GM12878 (cell line): ENCODE measurements at regions not wholly inside any gene's neighbourhood (a gene's known extent, or its start where the extent isn't known, plus 50 kb on each side); places are given as distances from the start of the nearest gene placed in this dataset.

ENCODE experiments used
- ATAC-seq: fragments of 200-7000 bp; cut with Tn5 transposase; 3 replicates; pipeline ENCODE4 v1.9.1; 2020; ENCODE audit warnings: mild to moderate bottlenecking, moderate library complexity
- BruUV-seq: library from RNA; stranded (reverse); fragments of 400-500 nt; replicated peaks from 2 replicates; lab custom pipeline; 2021; lab: Mats Ljungman, UMichigan
- CTCF ChIA-PET: fragments of 300-600 bp; sonication (Branson Sonifier 250); formaldehyde crosslinking; extraction: SDS; loops from one replicate; lab custom pipeline; 2021; ENCODE audit warnings: inconsistent platforms; lab: Yijun Ruan, JAX
- POLR2A ChIA-PET: fragments of 350-600 bp; formaldehyde crosslinking; extraction: SDS; loops from one replicate; lab custom pipeline; 2021; ENCODE audit warnings: inconsistent platforms; lab: Charles Lee
- RAD21 ChIA-PET: fragments of 300-600 bp; sonication (Branson Sonifier 250); formaldehyde crosslinking; loops from one replicate; lab custom pipeline; 2023; ENCODE audit warnings: antibody characterized with exemption; ENCODE audit not compliant: unreplicated experiment; lab: Charles Lee
- SMC1A ChIA-PET: fragments of 300-600 bp; sonication (Branson Sonifier 250); formaldehyde crosslinking; loops from one replicate; lab custom pipeline; 2023; ENCODE audit not compliant: unreplicated experiment, uncharacterized antibody; lab: Charles Lee
- DNase-seq: peaks from one replicate; pipeline ENCODE4 v3.0.0-alpha.2; 2011; ENCODE audit warnings: low read depth, low spot score
- FAIRE-seq: peaks from 3 replicates; lab custom pipeline; 2011; peaks lifted over from hg19 to GRCh38; lab: Jason Lieb, UNC
- H2AFZ ChIP-seq: 2 replicates; pipeline ENCODE4 v1.6.0; 2011; ENCODE audit warnings: low read depth, low read length, control low read depth; ENCODE audit not compliant: control insufficient read depth
- H3K27ac ChIP-seq: 2 replicates; pipeline ENCODE4 v1.5.1; 2011; ENCODE audit warnings: control low read depth; ENCODE audit not compliant: control insufficient read depth, insufficient read depth
- H3K27me3 ChIP-seq, 2 experiments: replicated peaks in 1 of 2; 2 replicates each; pipeline versions ENCODE4 v1.6.0 to v1.6.1; 2011; ENCODE audit warnings: low read length in 1 of 2; ENCODE audit not compliant: control insufficient read depth in 2 of 2, insufficient read depth in 2 of 2
- H3K36me3 ChIP-seq, 2 experiments: 2 replicates each; pipeline ENCODE4 v1.5.1; 2011; ENCODE audit warnings: low read length in 1 of 2; ENCODE audit not compliant: control insufficient read depth in 2 of 2, insufficient read depth in 2 of 2
- H3K4me1 ChIP-seq: 2 replicates; pipeline ENCODE4 v1.6.1; 2011; ENCODE audit warnings: mild to moderate bottlenecking, low read length, moderate library complexity, mixed read lengths; ENCODE audit not compliant: control insufficient read depth, insufficient read depth
- H3K4me2 ChIP-seq: 2 replicates; pipeline ENCODE4 v1.6.0; 2011; ENCODE audit warnings: control low read depth; ENCODE audit not compliant: control insufficient read depth, insufficient read depth
- H3K4me3 ChIP-seq: fragments of 200-600 bp; sonication (generic); 2 replicates; pipeline ENCODE4 v1.5.1; 2016
- H3K79me2 ChIP-seq: 2 replicates; pipeline ENCODE4 v1.6.0; 2011; ENCODE audit warnings: low read length; ENCODE audit not compliant: control insufficient read depth, insufficient read depth
- H3K9ac ChIP-seq: 2 replicates; pipeline ENCODE4 v1.8.0; 2011; ENCODE audit warnings: low read length, control low read depth, mixed read lengths; ENCODE audit not compliant: control insufficient read depth, insufficient read depth
- H3K9me3 ChIP-seq: replicated peaks from 3 replicates; pipeline ENCODE4 v1.5.1; 2011; ENCODE audit warnings: mild to moderate bottlenecking, low read length; ENCODE audit not compliant: control insufficient read depth, insufficient read depth
- H4K20me1 ChIP-seq: 2 replicates; pipeline ENCODE4 v1.6.0; 2011; ENCODE audit not compliant: control insufficient read depth, insufficient read depth
- DPF2 ChIP-seq: fragments of 450-650 bp; IDR thresholded peaks from 2 replicates; pipeline ENCODE4 v1.6.1; 2017; ENCODE audit warnings: mild to moderate bottlenecking
- IKZF2 ChIP-seq, 2 experiments: fragments of 450-650 bp; IDR thresholded peaks; 2 replicates each; pipeline ENCODE4 v1.6.1; 2017; ENCODE audit warnings: mild to moderate bottlenecking in 2 of 2, moderate library complexity in 2 of 2
- MEF2B ChIP-seq: fragments of 450-650 bp; IDR thresholded peaks from 2 replicates; pipeline ENCODE4 v1.6.1; 2018; ENCODE audit warnings: mild to moderate bottlenecking, moderate library complexity; ENCODE audit not compliant: partially characterized antibody, poor library complexity, severe bottlenecking
- MXI1 ChIP-seq: fragments of 150-350 bp; IDR thresholded peaks from 2 replicates; pipeline ENCODE4 v1.6.1; 2011; ENCODE audit warnings: low read depth, mild to moderate bottlenecking, inconsistent platforms, low read length, improper control_type of control experiment
- NRF1 ChIP-seq: conservative IDR thresholded peaks from 2 replicates; pipeline ENCODE4 v1.6.1; 2011; ENCODE audit warnings: mild to moderate bottlenecking, low read depth, low read length, improper control_type of control experiment
- PAX5 ChIP-seq: IDR thresholded peaks from 2 replicates; pipeline ENCODE4 v1.6.1; 2011; ENCODE audit warnings: low read depth, low read length, borderline replicate concordance
- SREBF2 ChIP-seq: IDR thresholded peaks from 2 replicates; pipeline ENCODE4 v1.6.1; 2012; ENCODE audit warnings: mild to moderate bottlenecking, low read length
- YY1 ChIP-seq: IDR thresholded peaks from 2 replicates; pipeline ENCODE4 v1.6.1; 2011; ENCODE audit warnings: low read depth, mild to moderate bottlenecking, low read length
- ZNF207 ChIP-seq: fragments of 450-650 bp; IDR thresholded peaks from 2 replicates; pipeline ENCODE4 v1.6.1; 2014; ENCODE audit warnings: antibody characterized with exemption, mild to moderate bottlenecking, borderline replicate concordance
- WGBS: methylation state at CpG from one replicate; pipeline ENCODE4 v1.1.6; 2016; ENCODE audit warnings: low lambda C conversion rate; ENCODE audit not compliant: insufficient replicate concordance, insufficient coverage; ENCODE audit errors: missing lambda C conversion rate; 5-methylcytosine and 5-hydroxymethylcytosine counted together
- in situ Hi-C: fragments of 300-500 bp; cut with MboI; formaldehyde crosslinking; loops from 9 replicates; pipeline ENCODE4 v1.14.3; 2018; ENCODE audit warnings: mixed read lengths
- intact Hi-C: fragments of 100-400 bp; cut with micrococcal nuclease; formaldehyde crosslinking; loops from one replicate; pipeline ENCODE4 v1.14.2; 2022; ENCODE audit not compliant: unreplicated experiment
- TF ChIP-seq, protein P1 (sequence below): fragments of 450-650 bp; IDR thresholded peaks from 2 replicates; pipeline ENCODE4 v1.6.1; 2017; ENCODE audit warnings: low read depth, mild to moderate bottlenecking, moderate library complexity
- TF ChIP-seq, protein P2 (sequence below): IDR thresholded peaks from 2 replicates; pipeline ENCODE4 v1.6.1; 2012; ENCODE audit warnings: low read depth, low read length, improper control_type of control experiment
- TF ChIP-seq, protein P3 (sequence below): fragments of 450-650 bp; IDR thresholded peaks from 2 replicates; pipeline ENCODE4 v1.6.1; 2016; ENCODE audit warnings: mild to moderate bottlenecking
- TF ChIP-seq, protein P4 (sequence below): fragments of 450-650 bp; conservative IDR thresholded peaks from 2 replicates; pipeline ENCODE4 v1.6.1; 2017; ENCODE audit warnings: mild to moderate bottlenecking, moderate library complexity
- TF ChIP-seq, protein P5 (sequence below): IDR thresholded peaks from 2 replicates; pipeline ENCODE4 v1.6.1; 2012; ENCODE audit warnings: low read depth, low read length, improper control_type of control experiment
- TF ChIP-seq, protein P6 (sequence below): fragments of 450-650 bp; formaldehyde crosslinking; IDR thresholded peaks from 2 replicates; pipeline ENCODE4 v1.4.0; 2020; ENCODE audit warnings: mild to moderate bottlenecking, moderate library complexity

DNA sequence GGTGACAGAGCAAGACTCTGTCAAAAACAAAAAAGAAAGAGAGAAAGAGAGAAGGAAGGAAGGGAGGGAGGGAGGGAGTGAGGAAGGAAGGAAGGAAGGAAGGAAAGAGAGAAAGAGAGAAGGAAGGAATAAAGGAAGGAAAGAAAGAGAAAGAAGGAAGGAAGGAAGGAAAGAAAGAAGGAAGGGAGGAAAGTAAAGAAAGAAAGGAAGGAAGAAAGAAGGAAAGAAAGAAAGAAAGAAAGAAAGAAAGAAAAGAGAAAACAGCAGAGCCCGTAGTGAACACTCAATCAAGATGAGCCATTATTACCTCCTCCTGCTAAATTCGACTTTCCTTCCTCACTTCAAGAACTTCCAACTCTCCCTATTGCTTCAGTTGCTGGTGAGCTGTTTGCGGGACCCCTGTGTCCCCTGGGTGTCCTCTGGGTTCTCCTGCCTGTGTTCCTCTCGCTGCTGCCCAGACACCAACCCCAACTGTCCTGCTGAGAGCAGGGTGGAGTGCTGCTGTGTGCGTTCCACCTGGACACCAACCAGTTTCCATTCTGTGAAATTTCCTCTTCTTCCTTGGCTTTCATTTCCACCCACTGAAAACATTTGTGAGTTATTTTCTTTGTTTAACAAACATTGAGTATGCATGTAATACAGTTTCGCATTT, 266.4 kb downstream of the FAM43A start:
- Histone ChIP-seq H3K36me3 (no peaks in the 10 kb centered on the region), H3K9ac (no peak overlapping the region), H3K4me3 (no peak overlapping the region), H3K4me1 (no peaks in the 10 kb centered on the region), H3K9me3 (no peaks in the 10 kb centered on the region), H3K79me2 (no peaks in the 10 kb centered on the region), H4K20me1 (no peaks in the 10 kb centered on the region), H3K4me2 (no peak overlapping the region), H2AFZ (no peak overlapping the region), H3K27ac (no peak overlapping the region), H3K27me3 (peaks cover 0 to 3% of the 10 kb centered on the region in 2 experiments; a peak in 1 of 4 replicates)
- ATAC-seq (no peak), DNase-seq (no peak), FAIRE-seq (no peak)
- intact Hi-C loops, result no loop called here
- WGBS, result 23% methylated on average over 6 of the region's 6 CpGs
- BruUV-seq, result no TSS peak
- ChIA-PET CTCF (no interaction called here), RAD21 (no interaction called here), POLR2A (no interaction called here), SMC1A (no interaction called here)
- in situ Hi-C loops, result no loop called here
- TF ChIP-seq, protein P1, sequence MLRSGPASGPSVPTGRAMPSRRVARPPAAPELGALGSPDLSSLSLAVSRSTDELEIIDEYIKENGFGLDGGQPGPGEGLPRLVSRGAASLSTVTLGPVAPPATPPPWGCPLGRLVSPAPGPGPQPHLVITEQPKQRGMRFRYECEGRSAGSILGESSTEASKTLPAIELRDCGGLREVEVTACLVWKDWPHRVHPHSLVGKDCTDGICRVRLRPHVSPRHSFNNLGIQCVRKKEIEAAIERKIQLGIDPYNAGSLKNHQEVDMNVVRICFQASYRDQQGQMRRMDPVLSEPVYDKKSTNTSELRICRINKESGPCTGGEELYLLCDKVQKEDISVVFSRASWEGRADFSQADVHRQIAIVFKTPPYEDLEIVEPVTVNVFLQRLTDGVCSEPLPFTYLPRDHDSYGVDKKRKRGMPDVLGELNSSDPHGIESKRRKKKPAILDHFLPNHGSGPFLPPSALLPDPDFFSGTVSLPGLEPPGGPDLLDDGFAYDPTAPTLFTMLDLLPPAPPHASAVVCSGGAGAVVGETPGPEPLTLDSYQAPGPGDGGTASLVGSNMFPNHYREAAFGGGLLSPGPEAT, result no peak
- TF ChIP-seq, protein P2, sequence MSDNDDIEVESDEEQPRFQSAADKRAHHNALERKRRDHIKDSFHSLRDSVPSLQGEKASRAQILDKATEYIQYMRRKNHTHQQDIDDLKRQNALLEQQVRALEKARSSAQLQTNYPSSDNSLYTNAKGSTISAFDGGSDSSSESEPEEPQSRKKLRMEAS, result no peak
- no peak for TF ChIP-seq SREBF2
- TF ChIP-seq, protein P3, sequence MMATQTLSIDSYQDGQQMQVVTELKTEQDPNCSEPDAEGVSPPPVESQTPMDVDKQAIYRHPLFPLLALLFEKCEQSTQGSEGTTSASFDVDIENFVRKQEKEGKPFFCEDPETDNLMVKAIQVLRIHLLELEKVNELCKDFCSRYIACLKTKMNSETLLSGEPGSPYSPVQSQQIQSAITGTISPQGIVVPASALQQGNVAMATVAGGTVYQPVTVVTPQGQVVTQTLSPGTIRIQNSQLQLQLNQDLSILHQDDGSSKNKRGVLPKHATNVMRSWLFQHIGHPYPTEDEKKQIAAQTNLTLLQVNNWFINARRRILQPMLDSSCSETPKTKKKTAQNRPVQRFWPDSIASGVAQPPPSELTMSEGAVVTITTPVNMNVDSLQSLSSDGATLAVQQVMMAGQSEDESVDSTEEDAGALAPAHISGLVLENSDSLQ, result no peak
- TF ChIP-seq IKZF2 (IDR thresholded peaks at IDR 0.05), result no peak
- TF ChIP-seq MEF2B, result no peak
- TF ChIP-seq PAX5, result no peak
- TF ChIP-seq MXI1, result no peak
- TF ChIP-seq, protein P4, sequence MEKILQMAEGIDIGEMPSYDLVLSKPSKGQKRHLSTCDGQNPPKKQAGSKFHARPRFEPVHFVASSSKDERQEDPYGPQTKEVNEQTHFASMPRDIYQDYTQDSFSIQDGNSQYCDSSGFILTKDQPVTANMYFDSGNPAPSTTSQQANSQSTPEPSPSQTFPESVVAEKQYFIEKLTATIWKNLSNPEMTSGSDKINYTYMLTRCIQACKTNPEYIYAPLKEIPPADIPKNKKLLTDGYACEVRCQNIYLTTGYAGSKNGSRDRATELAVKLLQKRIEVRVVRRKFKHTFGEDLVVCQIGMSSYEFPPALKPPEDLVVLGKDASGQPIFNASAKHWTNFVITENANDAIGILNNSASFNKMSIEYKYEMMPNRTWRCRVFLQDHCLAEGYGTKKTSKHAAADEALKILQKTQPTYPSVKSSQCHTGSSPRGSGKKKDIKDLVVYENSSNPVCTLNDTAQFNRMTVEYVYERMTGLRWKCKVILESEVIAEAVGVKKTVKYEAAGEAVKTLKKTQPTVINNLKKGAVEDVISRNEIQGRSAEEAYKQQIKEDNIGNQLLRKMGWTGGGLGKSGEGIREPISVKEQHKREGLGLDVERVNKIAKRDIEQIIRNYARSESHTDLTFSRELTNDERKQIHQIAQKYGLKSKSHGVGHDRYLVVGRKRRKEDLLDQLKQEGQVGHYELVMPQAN, result no peak
- TF ChIP-seq ZNF207, result no peak
- TF ChIP-seq NRF1, result no peak
- TF ChIP-seq, protein P5, sequence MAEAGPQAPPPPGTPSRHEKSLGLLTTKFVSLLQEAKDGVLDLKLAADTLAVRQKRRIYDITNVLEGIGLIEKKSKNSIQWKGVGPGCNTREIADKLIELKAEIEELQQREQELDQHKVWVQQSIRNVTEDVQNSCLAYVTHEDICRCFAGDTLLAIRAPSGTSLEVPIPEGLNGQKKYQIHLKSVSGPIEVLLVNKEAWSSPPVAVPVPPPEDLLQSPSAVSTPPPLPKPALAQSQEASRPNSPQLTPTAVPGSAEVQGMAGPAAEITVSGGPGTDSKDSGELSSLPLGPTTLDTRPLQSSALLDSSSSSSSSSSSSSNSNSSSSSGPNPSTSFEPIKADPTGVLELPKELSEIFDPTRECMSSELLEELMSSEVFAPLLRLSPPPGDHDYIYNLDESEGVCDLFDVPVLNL, result no peak
- TF ChIP-seq, protein P6, sequence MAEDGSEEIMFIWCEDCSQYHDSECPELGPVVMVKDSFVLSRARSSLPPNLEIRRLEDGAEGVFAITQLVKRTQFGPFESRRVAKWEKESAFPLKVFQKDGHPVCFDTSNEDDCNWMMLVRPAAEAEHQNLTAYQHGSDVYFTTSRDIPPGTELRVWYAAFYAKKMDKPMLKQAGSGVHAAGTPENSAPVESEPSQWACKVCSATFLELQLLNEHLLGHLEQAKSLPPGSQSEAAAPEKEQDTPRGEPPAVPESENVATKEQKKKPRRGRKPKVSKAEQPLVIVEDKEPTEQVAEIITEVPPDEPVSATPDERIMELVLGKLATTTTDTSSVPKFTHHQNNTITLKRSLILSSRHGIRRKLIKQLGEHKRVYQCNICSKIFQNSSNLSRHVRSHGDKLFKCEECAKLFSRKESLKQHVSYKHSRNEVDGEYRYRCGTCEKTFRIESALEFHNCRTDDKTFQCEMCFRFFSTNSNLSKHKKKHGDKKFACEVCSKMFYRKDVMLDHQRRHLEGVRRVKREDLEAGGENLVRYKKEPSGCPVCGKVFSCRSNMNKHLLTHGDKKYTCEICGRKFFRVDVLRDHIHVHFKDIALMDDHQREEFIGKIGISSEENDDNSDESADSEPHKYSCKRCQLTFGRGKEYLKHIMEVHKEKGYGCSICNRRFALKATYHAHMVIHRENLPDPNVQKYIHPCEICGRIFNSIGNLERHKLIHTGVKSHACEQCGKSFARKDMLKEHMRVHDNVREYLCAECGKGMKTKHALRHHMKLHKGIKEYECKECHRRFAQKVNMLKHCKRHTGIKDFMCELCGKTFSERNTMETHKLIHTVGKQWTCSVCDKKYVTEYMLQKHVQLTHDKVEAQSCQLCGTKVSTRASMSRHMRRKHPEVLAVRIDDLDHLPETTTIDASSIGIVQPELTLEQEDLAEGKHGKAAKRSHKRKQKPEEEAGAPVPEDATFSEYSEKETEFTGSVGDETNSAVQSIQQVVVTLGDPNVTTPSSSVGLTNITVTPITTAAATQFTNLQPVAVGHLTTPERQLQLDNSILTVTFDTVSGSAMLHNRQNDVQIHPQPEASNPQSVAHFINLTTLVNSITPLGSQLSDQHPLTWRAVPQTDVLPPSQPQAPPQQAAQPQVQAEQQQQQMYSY (CRISPR knock-in tag), result no peak
- TF ChIP-seq DPF2, result no peak
- no peak for TF ChIP-seq YY1
